Coronary artery (tissue), 2 donors: ENCODE measurements at regions not wholly inside any gene's neighbourhood (a gene's known extent, or its start where the extent isn't known, plus 50 kb on each side); places are given as distances from the start of the nearest gene placed in this dataset.

ENCODE experiments used
- DNase-seq: peaks from one replicate; pipeline ENCODE4 v3.0.0-alpha.2; 2017; ENCODE audit warnings: low spot score
- H3K27ac ChIP-seq, 2 donors: fragments of 200-600 bp; sonication (generic); one replicate each; pipeline ENCODE4 v1.5.1; 2016 to 2019
- H3K4me3 ChIP-seq: fragments of 200-600 bp; sonication (generic); 2 replicates; pipeline ENCODE4 v1.5.1; 2016; ENCODE audit warnings: mild to moderate bottlenecking, moderate library complexity
- CTCF ChIP-seq: fragments of 200-600 bp; sonication (generic); IDR thresholded peaks from one replicate; pipeline ENCODE4 v1.5.1; 2019; ENCODE audit warnings: antibody characterized with exemption

GRCh38 chrX:4197971-4198370, 484.5 kb upstream of the PRKX start:
- TF ChIP-seq CTCF = no peak
- DNase-seq = no peak
- Histone ChIP-seq H3K27ac (no peak overlapping the region), H3K4me3 (no peak overlapping the region)

GRCh38 chrX:4193500-4194155, 480.2 kb upstream of the PRKX start:
- Histone ChIP-seq H3K4me3 (no peak overlapping the region), H3K27ac (no peak overlapping the region)
- TF ChIP-seq CTCF = no peak
- DNase-seq = no peak

- Histone ChIP-seq H3K27ac (no peak overlapping the region), H3K4me3 (no peak overlapping the region)
- no peak for TF ChIP-seq CTCF
- no peak for DNase-seq
Measured at GRCh38 chrX:4186331-4186730, 472.9 kb upstream of the PRKX start.

GRCh38 chrX:4185086-4185485, 471.6 kb upstream of the PRKX start:
- DNase-seq = no peak
- Histone ChIP-seq H3K4me3 (no peak overlapping the region), H3K27ac (no peak overlapping the region)
- no peak for TF ChIP-seq CTCF

GRCh38 chrX:4182408-4182806, 469.0 kb upstream of the PRKX start:
- no peak for DNase-seq
- no peak overlapping the region for H3K4me3 ChIP-seq
- H3K27ac ChIP-seq = no peak overlapping the region
- no peak for TF ChIP-seq CTCF

- Histone ChIP-seq H3K27ac (no peak overlapping the region), H3K4me3 (no peak overlapping the region)
- no peak for TF ChIP-seq CTCF
- no peak for DNase-seq
Measured at GRCh38 chrX:4181782-4182407, 468.4 kb upstream of the PRKX start.

GRCh38 chrX:4179031-4179430, 465.6 kb upstream of the PRKX start:
- no peak for TF ChIP-seq CTCF
- no peak overlapping the region for H3K27ac ChIP-seq
- DNase-seq = no peak
- no peak overlapping the region for H3K4me3 ChIP-seq
